SK-N-SH treated with all-trans-retinoic acid at 6 μM for 48 hours (cell line): ENCODE measurements at regions not wholly inside any gene's neighbourhood (a gene's known extent, or its start where the extent isn't known, plus 50 kb on each side); places are given as distances from the start of the nearest gene placed in this dataset.

ENCODE experiments used
- ATAC-seq: fragments of 200-7000 bp; cut with Tn5 transposase; 3 replicates; pipeline ENCODE4 v1.9.1; 2020; ENCODE audit warnings: mild to moderate bottlenecking, moderate library complexity
- ARNTL ChIP-seq: fragments of 450-650 bp; formaldehyde crosslinking; IDR thresholded peaks from 2 replicates; pipeline ENCODE4 v1.5.0; 2020; ENCODE audit warnings: low read depth, mild to moderate bottlenecking, moderate library complexity, borderline replicate concordance
- BACH2 ChIP-seq: fragments of 250-450 bp; sonication (Bioruptor Pico); IDR thresholded peaks from 2 replicates; pipeline ENCODE4 v1.9.0; 2021; ENCODE audit warnings: mild to moderate bottlenecking, borderline replicate concordance
- CSDC2 ChIP-seq: fragments of 250-450 bp; sonication (Bioruptor Pico); IDR thresholded peaks from 2 replicates; pipeline ENCODE4 v1.5.0; 2020; ENCODE audit warnings: mild to moderate bottlenecking, moderate library complexity
- CSRNP3 ChIP-seq: fragments of 250-450 bp; sonication (Bioruptor Pico); IDR thresholded peaks from 2 replicates; pipeline ENCODE4 v1.5.1; 2021; ENCODE audit warnings: mild to moderate bottlenecking, moderate library complexity
- ESRRG ChIP-seq: fragments of 250-450 bp; sonication (Bioruptor Pico); IDR thresholded peaks from 2 replicates; pipeline ENCODE4 v1.6.1; 2021; ENCODE audit warnings: mild to moderate bottlenecking
- GLIS3 ChIP-seq: fragments of 250-450 bp; sonication (Bioruptor Pico); IDR thresholded peaks from 2 replicates; pipeline ENCODE4 v1.5.0; 2020; ENCODE audit warnings: mild to moderate bottlenecking, moderate library complexity
- ISL1 ChIP-seq: fragments of 250-450 bp; sonication (Bioruptor Pico); IDR thresholded peaks from 2 replicates; pipeline ENCODE4 v2.1.2; 2022; ENCODE audit warnings: mild to moderate bottlenecking, moderate library complexity
- OSR1 ChIP-seq: fragments of 250-450 bp; sonication (Bioruptor Pico); IDR thresholded peaks from 2 replicates; pipeline ENCODE4 v1.8.0; 2022; ENCODE audit warnings: moderate library complexity, mild to moderate bottlenecking, inconsistent platforms
- PATZ1 ChIP-seq: fragments of 250-450 bp; sonication (Bioruptor Pico); IDR thresholded peaks from 2 replicates; pipeline ENCODE4 v1.8.0; 2020; ENCODE audit warnings: mild to moderate bottlenecking, moderate library complexity, borderline replicate concordance
- POU6F1 ChIP-seq: fragments of 250-450 bp; sonication (Bioruptor Pico); IDR thresholded peaks from 2 replicates; pipeline ENCODE4 v1.8.0; 2021; ENCODE audit warnings: low read depth, mild to moderate bottlenecking, moderate library complexity, borderline replicate concordance
- PPARA ChIP-seq: fragments of 250-450 bp; sonication (Bioruptor Pico); IDR thresholded peaks from 2 replicates; pipeline ENCODE4 v1.5.0; 2020; ENCODE audit warnings: mild to moderate bottlenecking, borderline replicate concordance
- RARB ChIP-seq: fragments of 250-450 bp; sonication (Bioruptor Pico); IDR thresholded peaks from 2 replicates; pipeline ENCODE4 v1.8.0; 2021; ENCODE audit warnings: mild to moderate bottlenecking, moderate library complexity
- TCF4 ChIP-seq: fragments of 250-450 bp; sonication (Bioruptor Pico); IDR thresholded peaks from 2 replicates; pipeline ENCODE4 v1.8.0; 2021; ENCODE audit warnings: mild to moderate bottlenecking, moderate library complexity, borderline replicate concordance
- TOX ChIP-seq: fragments of 250-450 bp; sonication (Bioruptor Pico); IDR thresholded peaks from 2 replicates; pipeline ENCODE4 v1.8.0; 2021; ENCODE audit warnings: mild to moderate bottlenecking, moderate library complexity, borderline replicate concordance
- TSHZ2 ChIP-seq: fragments of 250-450 bp; sonication (Bioruptor Pico); IDR thresholded peaks from 2 replicates; pipeline ENCODE4 v1.5.0; 2020; ENCODE audit warnings: mild to moderate bottlenecking, moderate library complexity
- ZC3H10 ChIP-seq: fragments of 250-450 bp; sonication (Bioruptor Pico); IDR thresholded peaks from 2 replicates; pipeline ENCODE4 v1.5.1; 2021; ENCODE audit warnings: mild to moderate bottlenecking, moderate library complexity
- ZFP3 ChIP-seq: fragments of 250-450 bp; sonication (Bioruptor Pico); IDR thresholded peaks from 2 replicates; pipeline ENCODE4 v1.5.0; 2020; ENCODE audit warnings: mild to moderate bottlenecking, moderate library complexity
- ZFP30 ChIP-seq: fragments of 450-650 bp; formaldehyde crosslinking; IDR thresholded peaks from 2 replicates; pipeline ENCODE4 v1.5.0; 2022; ENCODE audit warnings: mild to moderate bottlenecking, moderate library complexity
- ZNF565 ChIP-seq: fragments of 450-650 bp; formaldehyde crosslinking; conservative IDR thresholded peaks from 2 replicates; pipeline ENCODE4 v1.5.0; 2020; ENCODE audit warnings: low read depth, mild to moderate bottlenecking, moderate library complexity
- ZNF70 ChIP-seq: fragments of 450-650 bp; formaldehyde crosslinking; IDR thresholded peaks from 2 replicates; pipeline ENCODE4 v1.5.0; 2020; ENCODE audit warnings: mild to moderate bottlenecking, moderate library complexity
- ZNF8 ChIP-seq: fragments of 450-650 bp; formaldehyde crosslinking; IDR thresholded peaks from 2 replicates; pipeline ENCODE4 v1.5.0; 2020; ENCODE audit warnings: mild to moderate bottlenecking, moderate library complexity

- no peak for ATAC-seq
- TF ChIP-seq ZC3H10: no peak
- TF ChIP-seq POU6F1 (CRISPR knock-in tag): no peak
- no peak for TF ChIP-seq ARNTL (CRISPR knock-in tag)
- no peak for TF ChIP-seq OSR1 (CRISPR knock-in tag)
- no peak for TF ChIP-seq RARB (CRISPR knock-in tag)
- TF ChIP-seq PPARA (CRISPR knock-in tag): no peak
- TF ChIP-seq ZNF565 (CRISPR knock-in tag): no peak
- TF ChIP-seq PATZ1 (CRISPR knock-in tag): no peak
- TF ChIP-seq ZNF70 (CRISPR knock-in tag): no peak
- no peak for TF ChIP-seq ZNF8 (CRISPR knock-in tag)
- no peak for TF ChIP-seq TOX (CRISPR knock-in tag)
- TF ChIP-seq CSDC2 (CRISPR knock-in tag): no peak
- TF ChIP-seq TSHZ2: no peak
- TF ChIP-seq ZFP30 (CRISPR knock-in tag): no peak
- TF ChIP-seq, all 23 proteins: peak for 0
These were observed 159.4 kb upstream of the TENM3 start for GRCh38 chr4:182083671-182084410.

DNA sequence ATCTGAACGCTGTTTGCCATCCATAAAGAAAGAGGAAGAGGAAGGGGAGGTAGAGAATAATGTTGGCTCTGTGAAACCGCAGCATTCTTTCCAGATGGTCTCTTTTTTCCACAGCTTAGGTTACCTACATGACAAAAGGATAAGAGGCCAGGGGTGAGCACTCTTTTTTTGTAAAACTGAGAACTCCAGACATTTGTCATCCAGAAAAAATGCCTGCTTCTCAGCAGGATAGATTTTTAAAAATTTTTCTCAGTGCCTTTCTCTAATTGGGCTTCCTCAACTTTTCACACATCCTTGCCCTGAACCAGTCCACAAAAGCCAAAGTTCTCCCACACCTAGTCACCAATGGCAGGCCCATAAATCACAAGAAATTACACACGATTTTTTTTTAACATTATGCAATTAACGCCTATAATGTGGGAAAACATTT is 158.1 kb upstream of the TENM3 start:
- no peak for ATAC-seq
- TF ChIP-seq PPARA (CRISPR knock-in tag) (no peak), ZNF70 (CRISPR knock-in tag) (no peak), ZFP3 (no peak), OSR1 (CRISPR knock-in tag) (no peak), RARB (CRISPR knock-in tag) (no peak), CSRNP3 (CRISPR knock-in tag) (no peak), ZC3H10 (no peak), BACH2 (CRISPR knock-in tag) (no peak), ZFP30 (CRISPR knock-in tag) (no peak), GLIS3 (no peak), ISL1 (no peak), ESRRG (CRISPR knock-in tag) (no peak), TCF4 (CRISPR knock-in tag) (no peak), PATZ1 (CRISPR knock-in tag) (no peak)
